Stimulated activated naive CD8-positive, alpha-beta T cell treated with anti-CD3 and anti-CD28 coated beads, Interleukin-15, Interleukin-2, amounts not matched to agents 100 ng/mL and 50 ng/mL, for 24 hours (primary cell): ENCODE measurements at regions not wholly inside any gene's neighbourhood (a gene's known extent, or its start where the extent isn't known, plus 50 kb on each side); places are given as distances from the start of the nearest gene placed in this dataset.

ENCODE experiments used
- H3K27ac Mint-ChIP-seq: one replicate; pipeline ENCODE4 v1.8.0; 2021; ENCODE audit warnings: mild to moderate bottlenecking, mixed read lengths
- H3K27me3 Mint-ChIP-seq: one replicate; pipeline ENCODE4 v1.8.0; 2021; ENCODE audit warnings: mixed read lengths
- H3K36me3 Mint-ChIP-seq: one replicate; pipeline ENCODE4 v1.8.0; 2021; ENCODE audit warnings: low read depth, mixed read lengths
- H3K4me1 Mint-ChIP-seq: one replicate; pipeline ENCODE4 v1.8.0; 2021; ENCODE audit warnings: low read depth, mixed read lengths
- H3K4me3 Mint-ChIP-seq: one replicate; pipeline ENCODE4 v1.8.0; 2021; ENCODE audit warnings: mild to moderate bottlenecking, mixed read lengths
- H3K9me3 Mint-ChIP-seq: one replicate; pipeline ENCODE4 v1.8.0; 2021; ENCODE audit warnings: mixed read lengths

DNA sequence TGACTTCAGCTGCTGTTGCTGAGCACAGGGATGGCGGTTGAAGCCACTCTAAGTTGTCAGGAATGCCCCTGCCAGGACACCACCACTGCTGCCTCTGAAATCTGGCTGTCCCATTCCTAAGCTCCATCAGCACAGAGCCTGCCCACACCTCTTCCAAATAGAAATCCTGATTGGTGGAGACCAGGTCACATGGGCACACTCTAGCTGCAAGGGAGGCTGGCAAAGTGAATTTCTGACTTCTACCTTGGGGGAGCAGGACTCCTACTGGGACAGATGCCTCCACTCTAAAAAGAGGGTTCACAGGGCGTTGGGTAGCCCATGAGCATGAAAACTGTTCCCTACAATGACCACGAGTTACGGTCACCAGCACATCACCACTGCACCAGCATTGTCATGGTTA lies 83.8 kb upstream of the TARDBP start:
- H3K27ac Mint-ChIP-seq: no peak overlapping the region
- H3K9me3 Mint-ChIP-seq: no peaks in the 10 kb centered on the region
- H3K4me3 Mint-ChIP-seq: no peak overlapping the region
- peaks cover 13% of the 10 kb centered on the region for H3K27me3 Mint-ChIP-seq
- no peaks in the 10 kb centered on the region for H3K36me3 Mint-ChIP-seq
- H3K4me1 Mint-ChIP-seq: peaks cover 9% of the 10 kb centered on the region

DNA sequence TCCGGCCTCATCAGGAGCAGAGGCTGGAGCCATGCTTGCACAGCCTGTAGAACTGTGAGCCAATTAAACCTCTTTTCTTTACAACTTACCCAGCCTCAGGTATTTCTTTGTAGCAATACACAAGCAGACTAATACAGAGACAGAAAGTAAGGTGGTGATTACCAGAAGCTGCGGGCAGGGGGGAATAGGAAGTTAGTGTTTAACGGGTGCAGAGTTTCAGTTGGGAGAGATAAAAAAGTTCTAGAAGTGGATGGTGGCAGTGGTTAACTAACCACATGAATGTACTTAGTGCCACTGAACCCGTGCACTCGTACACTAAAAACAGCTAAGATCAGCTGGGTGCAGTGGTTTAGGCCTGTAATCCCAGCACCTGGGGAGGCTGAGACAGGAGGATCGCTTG lies 80.4 kb upstream of the TARDBP start:
- Mint-ChIP-seq H3K4me3 (no peak overlapping the region), H3K27ac (peak overlapping the region; percentile 17), H3K9me3 (no peaks in the 10 kb centered on the region), H3K4me1 (peaks cover 9% of the 10 kb centered on the region), H3K27me3 (peaks cover 5% of the 10 kb centered on the region), H3K36me3 (no peaks in the 10 kb centered on the region)

DNA sequence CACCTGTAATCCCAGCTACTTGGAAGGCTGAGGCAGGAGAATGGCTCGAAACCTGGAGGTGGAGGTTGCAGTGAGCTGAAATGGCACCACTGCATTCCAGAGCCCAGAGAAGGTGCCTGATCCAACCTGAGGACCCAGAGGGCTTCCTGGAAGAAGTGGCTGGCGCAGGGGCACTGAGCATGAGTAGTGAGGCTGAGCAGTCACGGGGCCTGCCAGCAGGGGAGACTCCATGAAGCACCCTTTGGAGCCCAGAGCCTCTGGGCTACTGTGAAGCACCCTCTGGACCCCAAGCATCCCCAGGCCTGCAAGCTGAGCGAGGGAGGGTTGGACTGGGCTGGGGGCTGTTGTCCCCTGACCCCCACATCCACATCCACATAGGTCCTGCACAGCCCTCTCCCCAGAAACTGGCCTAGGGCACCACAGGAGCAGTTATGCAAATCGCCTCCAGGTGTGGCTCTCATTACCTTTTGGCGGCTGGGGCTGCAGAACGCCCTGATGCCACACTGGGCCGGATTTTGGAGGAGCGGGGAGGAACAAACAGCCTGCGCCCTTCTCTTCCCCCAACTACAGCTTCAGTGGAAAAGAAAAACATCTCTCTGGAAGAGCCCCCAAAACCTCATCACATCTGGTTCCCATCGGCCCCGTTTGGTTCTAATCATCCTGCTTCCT lies 78.2 kb upstream of the TARDBP start:
- no peaks in the 10 kb centered on the region for H3K9me3 Mint-ChIP-seq
- no peak overlapping the region for H3K27ac Mint-ChIP-seq
- no peaks in the 10 kb centered on the region for H3K36me3 Mint-ChIP-seq
- peaks cover 17% of the 10 kb centered on the region for H3K4me1 Mint-ChIP-seq
- H3K27me3 Mint-ChIP-seq: peaks cover 9% of the 10 kb centered on the region
- H3K4me3 Mint-ChIP-seq: no peak overlapping the region

DNA sequence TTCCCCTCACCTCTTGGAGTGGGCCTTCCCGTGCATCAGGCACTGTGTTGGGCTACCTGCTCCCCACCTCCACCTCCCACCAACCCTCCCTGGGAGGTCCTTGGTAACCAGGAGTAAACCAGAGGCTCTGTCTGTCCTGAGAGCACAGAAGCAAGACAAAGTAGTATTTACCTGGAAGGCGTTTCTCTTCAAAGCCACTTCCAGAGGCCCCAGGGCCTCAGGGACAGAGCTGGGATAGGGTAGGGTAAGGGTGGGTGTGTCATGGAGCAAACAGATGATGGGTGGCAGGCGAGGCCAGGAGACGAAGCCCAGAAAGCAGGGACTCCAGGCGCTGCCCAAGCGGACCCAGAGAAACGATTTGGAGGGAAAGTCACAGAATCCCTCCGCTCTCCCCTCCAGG lies 77.2 kb upstream of the TARDBP start:
- no peak overlapping the region for H3K4me3 Mint-ChIP-seq
- peaks cover 11% of the 10 kb centered on the region for H3K27me3 Mint-ChIP-seq
- no peaks in the 10 kb centered on the region for H3K9me3 Mint-ChIP-seq
- H3K36me3 Mint-ChIP-seq: no peaks in the 10 kb centered on the region
- peaks cover 27% of the 10 kb centered on the region for H3K4me1 Mint-ChIP-seq
- no peak overlapping the region for H3K27ac Mint-ChIP-seq

DNA sequence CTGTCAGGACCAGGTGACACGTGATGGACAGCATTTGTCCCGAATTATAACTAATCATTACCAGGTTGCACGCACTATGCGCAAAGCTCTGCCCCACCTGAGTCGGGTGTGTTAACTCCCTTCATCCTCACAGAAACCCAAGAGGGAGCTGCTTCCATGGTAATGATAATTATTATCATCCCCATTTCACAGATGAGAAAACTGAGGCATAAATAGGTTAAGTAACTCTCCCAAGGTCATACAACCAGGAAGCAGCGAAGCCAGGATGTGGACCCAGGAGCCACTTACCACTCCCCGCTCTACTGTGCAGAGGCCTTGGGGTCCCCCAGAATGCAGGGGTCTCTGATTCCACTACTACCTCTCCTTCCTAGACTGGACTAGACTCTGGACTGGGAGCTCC lies 76.7 kb upstream of the TARDBP start:
- Mint-ChIP-seq H3K4me3 (no peak overlapping the region), H3K4me1 (peaks cover 32% of the 10 kb centered on the region), H3K9me3 (no peaks in the 10 kb centered on the region), H3K27ac (no peak overlapping the region), H3K36me3 (no peaks in the 10 kb centered on the region), H3K27me3 (peaks cover 11% of the 10 kb centered on the region)

DNA sequence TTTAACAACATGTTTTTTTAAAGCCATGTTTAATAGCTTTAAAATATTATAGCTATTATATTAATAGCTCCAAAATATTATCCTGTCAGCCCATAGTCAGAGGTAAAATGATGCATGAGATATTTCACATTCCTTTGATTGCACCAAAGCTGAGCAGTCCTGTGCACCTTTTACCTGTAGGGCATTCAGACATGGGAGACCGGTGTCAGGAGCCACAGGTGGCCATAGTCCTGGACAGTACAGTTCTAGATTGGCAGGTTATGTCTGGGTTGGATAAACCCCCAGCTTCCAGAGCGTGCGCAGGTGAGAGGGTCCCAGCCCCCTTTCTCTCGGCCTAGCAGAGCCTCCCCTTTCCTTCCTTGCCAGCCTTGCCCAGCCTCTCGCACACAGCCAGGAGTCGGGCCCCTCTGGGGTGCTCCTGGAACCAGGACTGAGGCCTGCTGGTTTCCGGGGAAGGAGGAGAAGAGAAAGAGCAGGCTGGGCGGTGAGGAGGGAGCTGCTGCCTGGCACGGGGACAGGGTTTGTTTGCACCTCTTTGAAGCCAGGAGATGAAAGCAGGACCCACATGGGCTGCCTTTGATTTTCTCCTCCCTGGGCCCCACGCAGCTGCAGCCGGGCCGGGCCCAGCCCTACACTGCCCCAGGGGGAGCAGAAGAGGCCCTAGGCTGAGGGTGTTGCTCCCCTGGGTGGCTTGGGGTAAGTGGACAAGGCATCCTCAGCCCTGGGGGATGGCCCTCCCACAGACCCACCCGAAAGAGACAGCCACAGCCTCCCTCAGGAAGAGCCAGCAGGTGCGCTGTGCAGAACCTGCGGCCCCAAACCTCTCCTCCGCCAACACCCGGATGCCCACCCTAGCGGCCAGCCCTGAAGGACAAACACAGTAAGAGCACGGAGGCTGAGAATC lies 75.2 kb upstream of the TARDBP start:
- Mint-ChIP-seq H3K27me3 (peaks cover 10% of the 10 kb centered on the region), H3K4me3 (no peak overlapping the region), H3K4me1 (peaks cover 29% of the 10 kb centered on the region), H3K9me3 (no peaks in the 10 kb centered on the region), H3K27ac (no peak overlapping the region), H3K36me3 (no peaks in the 10 kb centered on the region)

DNA sequence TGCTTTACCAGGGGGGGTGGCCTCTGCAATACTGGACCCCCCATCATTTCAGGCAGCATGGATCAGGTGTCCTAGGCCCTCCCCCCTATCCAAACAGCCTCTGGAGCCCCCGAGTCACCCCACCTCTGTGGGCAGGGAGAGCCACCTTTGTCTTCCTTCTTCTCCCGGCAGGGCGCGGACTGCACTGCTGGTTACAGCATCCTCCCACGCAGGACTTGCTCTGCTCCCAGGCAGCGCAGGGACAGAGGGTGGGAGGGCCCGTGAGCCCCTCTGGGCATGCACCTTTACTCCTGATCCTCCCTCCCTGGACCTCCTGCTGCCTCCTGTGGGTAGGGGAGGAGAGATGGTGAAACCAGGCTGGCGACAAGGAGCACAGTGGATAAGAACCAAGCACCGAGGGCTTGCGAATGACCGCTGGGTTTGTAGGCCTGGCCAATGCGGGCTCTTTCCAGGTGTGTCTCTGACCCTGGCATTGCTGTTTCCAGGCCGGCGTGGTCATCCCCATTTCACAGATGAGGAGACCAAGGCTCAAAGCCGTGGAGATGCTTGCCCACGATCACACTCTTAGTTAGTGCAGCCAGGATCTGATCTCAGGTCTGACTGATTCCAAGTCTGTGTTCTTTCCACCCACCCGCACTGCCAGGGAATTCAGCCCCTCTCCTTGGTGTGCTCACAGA lies 73.6 kb upstream of the TARDBP start:
- H3K27me3 Mint-ChIP-seq: peaks cover 26% of the 10 kb centered on the region
- no peaks in the 10 kb centered on the region for H3K9me3 Mint-ChIP-seq
- no peaks in the 10 kb centered on the region for H3K36me3 Mint-ChIP-seq
- H3K27ac Mint-ChIP-seq: no peak overlapping the region
- H3K4me3 Mint-ChIP-seq: no peak overlapping the region
- peaks cover 28% of the 10 kb centered on the region for H3K4me1 Mint-ChIP-seq

DNA sequence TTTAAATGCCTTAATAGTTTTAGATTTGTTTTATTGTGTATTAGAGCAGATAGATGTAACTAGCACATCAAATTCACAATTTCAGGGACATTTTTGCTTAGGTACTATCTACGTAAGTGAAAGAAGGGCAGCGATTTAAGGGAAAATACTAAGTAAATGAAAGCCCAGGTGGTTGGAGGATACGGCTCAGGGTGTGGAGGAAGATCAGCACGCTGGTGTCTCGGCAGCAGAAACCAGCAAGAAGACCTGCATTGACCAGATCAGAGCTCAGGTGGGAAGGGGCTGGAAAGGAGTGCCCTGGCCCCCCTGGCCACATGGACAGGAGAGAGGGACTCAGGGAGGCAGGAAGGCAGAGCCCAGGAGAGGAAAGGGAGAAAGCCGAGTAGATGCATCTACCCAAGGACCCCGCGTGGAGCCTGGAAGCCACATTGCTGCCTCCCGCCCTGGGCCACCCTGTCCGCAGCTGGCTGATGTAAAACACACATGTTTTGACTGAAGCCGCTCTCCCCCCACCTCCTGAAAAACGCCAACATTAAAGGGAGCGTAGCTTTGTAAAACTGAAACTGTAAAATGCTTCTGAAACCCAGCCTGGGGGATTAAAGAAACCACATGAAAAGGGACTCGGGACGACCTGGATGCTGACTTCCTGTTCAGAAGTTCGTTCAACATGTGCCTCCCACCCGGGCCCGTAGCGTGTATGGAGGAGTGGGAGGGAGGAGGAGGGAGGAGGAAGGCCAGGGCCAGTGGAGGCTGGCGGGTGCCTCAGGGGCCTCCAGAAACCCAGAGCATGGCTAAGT lies 72.6 kb upstream of the TARDBP start:
- Mint-ChIP-seq H3K36me3 (no peaks in the 10 kb centered on the region), H3K9me3 (no peaks in the 10 kb centered on the region), H3K27me3 (peaks cover 36% of the 10 kb centered on the region), H3K4me3 (peak overlapping the region; percentile 33), H3K4me1 (peaks cover 28% of the 10 kb centered on the region), H3K27ac (peak overlapping the region; percentile 62)

DNA sequence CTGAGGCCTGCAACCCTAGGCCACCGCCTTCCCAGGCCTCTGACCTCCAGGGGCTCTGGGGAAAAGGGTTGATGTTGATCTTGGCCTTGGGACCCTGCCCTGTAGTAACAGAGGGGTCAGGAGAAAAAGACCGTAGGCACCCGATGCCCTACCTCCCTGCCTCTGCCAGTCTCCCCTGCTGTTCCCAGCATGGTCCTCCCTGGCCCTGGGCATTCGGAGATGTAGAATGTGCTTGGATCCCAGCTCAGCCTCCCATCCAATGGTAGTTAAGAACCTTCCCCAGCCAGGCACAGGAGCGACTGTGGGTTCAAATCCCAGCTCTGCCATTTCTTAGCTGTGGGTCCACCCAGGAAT lies 72.0 kb upstream of the TARDBP start:
- H3K4me1 Mint-ChIP-seq: peaks cover 28% of the 10 kb centered on the region
- H3K27me3 Mint-ChIP-seq: peaks cover 38% of the 10 kb centered on the region
- no peak overlapping the region for H3K4me3 Mint-ChIP-seq
- no peaks in the 10 kb centered on the region for H3K36me3 Mint-ChIP-seq
- peak overlapping the region; percentile 62 for H3K27ac Mint-ChIP-seq
- H3K9me3 Mint-ChIP-seq: no peaks in the 10 kb centered on the region

DNA sequence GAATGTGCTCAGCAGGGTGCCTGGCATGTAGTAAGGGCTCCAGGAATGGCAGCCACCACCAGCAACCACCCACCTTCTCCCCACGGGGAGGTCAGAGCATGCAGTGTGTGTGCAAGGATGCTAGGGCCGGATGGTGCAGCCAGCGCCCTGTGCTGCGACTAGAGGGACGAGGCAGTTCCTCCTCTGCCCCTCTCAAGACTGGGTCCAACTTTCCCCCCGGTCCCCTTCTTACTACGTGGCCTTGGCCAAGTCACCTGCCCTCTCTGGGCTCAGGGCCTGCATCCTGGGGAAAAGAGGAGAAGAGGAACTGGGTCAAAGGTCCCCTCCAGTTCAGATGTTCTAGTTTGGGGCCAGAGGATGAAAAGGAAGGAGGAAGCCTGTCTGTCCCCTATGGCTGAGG lies 71.6 kb upstream of the TARDBP start:
- H3K4me3 Mint-ChIP-seq: no peak overlapping the region
- no peak overlapping the region for H3K27ac Mint-ChIP-seq
- peaks cover 28% of the 10 kb centered on the region for H3K4me1 Mint-ChIP-seq
- H3K27me3 Mint-ChIP-seq: peaks cover 42% of the 10 kb centered on the region
- no peaks in the 10 kb centered on the region for H3K36me3 Mint-ChIP-seq
- H3K9me3 Mint-ChIP-seq: no peaks in the 10 kb centered on the region

DNA sequence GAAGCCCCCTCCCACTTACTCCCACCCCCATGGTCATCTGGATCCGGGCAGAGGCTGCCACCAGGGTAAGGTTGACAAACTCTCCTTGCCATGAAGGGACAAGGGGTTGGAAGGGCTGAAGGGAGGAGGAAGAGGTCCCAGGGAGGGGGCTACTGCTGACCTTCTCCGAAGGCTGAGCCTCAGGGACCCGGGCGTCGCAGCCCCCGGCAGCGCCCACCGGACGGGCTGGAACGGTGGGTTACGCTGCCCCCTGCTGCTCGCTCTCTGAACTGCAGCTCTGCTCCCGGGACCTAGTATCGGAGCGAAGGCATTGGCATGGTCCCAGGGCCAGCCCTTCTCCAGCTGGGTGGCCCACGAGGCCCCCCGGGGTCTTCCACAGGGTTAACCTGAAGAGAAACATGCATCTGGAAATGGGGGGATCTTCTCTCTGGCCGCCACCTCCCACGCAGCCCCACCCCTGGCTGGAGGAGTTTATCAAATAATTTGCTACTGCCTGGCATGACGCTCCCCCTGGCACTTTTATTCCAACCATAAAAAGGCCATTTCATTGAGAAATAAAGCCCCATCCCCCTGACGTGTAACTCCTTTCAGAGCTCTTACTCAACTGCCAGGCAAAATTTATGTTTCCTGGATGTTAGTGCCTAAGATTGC lies 70.4 kb upstream of the TARDBP start:
- peaks cover 28% of the 10 kb centered on the region for H3K4me1 Mint-ChIP-seq
- H3K4me3 Mint-ChIP-seq: no peak overlapping the region
- no peaks in the 10 kb centered on the region for H3K9me3 Mint-ChIP-seq
- H3K27me3 Mint-ChIP-seq: peaks cover 42% of the 10 kb centered on the region
- H3K27ac Mint-ChIP-seq: no peak overlapping the region
- H3K36me3 Mint-ChIP-seq: no peaks in the 10 kb centered on the region

DNA sequence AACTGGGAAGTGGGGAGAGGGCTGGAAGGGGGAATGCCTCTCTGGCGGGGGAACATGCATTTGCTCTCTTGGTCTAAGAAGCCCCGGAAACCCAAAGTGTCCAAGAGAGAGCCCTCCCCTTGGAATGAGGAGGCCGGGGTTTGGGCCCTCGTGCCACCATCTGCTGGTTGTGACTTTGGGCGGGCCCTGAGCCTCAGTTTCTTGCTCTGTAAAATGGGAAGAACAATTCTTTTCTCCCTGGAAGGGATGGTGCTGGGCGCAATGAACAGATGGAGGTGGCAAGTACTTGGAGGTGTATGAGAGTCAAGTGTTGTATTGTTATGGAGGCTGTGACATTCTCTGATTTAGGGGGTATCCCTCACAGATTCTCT lies 69.9 kb upstream of the TARDBP start:
- peaks cover 28% of the 10 kb centered on the region for H3K4me1 Mint-ChIP-seq
- no peak overlapping the region for H3K27ac Mint-ChIP-seq
- no peaks in the 10 kb centered on the region for H3K36me3 Mint-ChIP-seq
- peaks cover 42% of the 10 kb centered on the region for H3K27me3 Mint-ChIP-seq
- H3K4me3 Mint-ChIP-seq: no peak overlapping the region
- H3K9me3 Mint-ChIP-seq: no peaks in the 10 kb centered on the region

DNA sequence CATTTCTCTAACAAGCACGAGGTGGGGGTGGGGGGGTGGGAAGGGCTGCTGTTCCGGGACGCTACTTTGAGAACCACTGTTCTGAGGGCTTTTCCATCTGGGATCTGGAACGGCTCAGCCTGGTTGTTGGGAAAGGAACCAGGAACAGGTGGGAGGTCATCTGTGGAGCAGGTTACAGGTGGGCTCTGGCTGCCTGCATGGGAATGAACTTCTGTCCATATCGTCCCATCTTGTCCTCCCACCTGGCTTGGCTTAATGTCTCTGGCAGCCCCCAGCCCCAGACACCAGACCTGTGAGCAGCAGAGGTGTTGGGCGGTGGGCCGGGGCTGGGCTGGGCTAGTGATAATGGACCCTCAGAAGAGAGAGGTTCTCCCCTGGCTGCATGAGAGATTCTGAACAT lies 69.4 kb upstream of the TARDBP start:
- H3K27ac Mint-ChIP-seq: no peak overlapping the region
- H3K4me3 Mint-ChIP-seq: no peak overlapping the region
- H3K36me3 Mint-ChIP-seq: no peaks in the 10 kb centered on the region
- no peaks in the 10 kb centered on the region for H3K9me3 Mint-ChIP-seq
- H3K4me1 Mint-ChIP-seq: peaks cover 28% of the 10 kb centered on the region
- H3K27me3 Mint-ChIP-seq: peaks cover 42% of the 10 kb centered on the region

DNA sequence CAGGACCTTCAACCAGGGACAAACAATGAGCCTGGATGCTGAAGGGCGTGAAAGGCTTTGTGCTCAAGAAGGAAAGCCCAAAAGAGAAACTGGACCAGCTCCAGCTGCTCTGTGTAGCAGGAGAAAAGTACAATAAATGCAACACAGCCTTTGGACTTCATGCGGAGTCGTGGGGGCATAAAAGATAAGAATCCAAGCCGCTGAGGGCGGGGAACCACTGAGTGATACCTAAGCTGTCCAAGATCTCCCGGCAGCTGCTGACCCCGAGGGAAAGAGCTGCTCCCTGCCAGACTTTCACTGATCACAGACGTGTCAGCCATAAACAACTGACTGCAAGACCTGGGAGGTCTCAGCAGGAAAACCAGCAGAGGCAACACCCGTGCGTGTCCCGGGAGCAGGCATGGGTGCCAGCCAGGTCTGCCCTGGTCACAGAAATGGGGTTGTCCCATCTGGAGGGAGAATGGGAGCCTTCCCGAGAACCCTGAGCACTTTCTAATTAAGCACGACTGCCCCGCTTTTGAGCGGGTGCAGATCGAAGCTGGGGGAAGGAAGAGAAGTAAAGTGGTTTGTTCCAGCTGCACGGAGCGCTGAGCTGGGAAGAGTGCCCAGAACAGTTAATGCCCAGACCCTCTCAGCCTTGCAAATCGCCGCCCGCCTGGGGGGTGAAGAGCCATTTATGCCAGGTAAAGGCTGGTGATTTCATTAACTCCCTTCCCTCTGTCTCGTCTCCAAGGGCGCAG lies 68.3 kb upstream of the TARDBP start:
- peaks cover 21% of the 10 kb centered on the region for H3K4me1 Mint-ChIP-seq
- peaks cover 37% of the 10 kb centered on the region for H3K27me3 Mint-ChIP-seq
- no peak overlapping the region for H3K27ac Mint-ChIP-seq
- H3K36me3 Mint-ChIP-seq: no peaks in the 10 kb centered on the region
- H3K4me3 Mint-ChIP-seq: no peak overlapping the region
- no peaks in the 10 kb centered on the region for H3K9me3 Mint-ChIP-seq
